ENCODE measurements at regions not wholly inside any gene's neighbourhood (a gene's known extent, or its start where the extent isn't known, plus 50 kb on each side); places are given as distances from the start of the nearest gene placed in this dataset.

GRCh38 chr10:64091897-64092296, 570.7 kb downstream of the REEP3 start:
- TF ChIP-seq, protein P1, sequence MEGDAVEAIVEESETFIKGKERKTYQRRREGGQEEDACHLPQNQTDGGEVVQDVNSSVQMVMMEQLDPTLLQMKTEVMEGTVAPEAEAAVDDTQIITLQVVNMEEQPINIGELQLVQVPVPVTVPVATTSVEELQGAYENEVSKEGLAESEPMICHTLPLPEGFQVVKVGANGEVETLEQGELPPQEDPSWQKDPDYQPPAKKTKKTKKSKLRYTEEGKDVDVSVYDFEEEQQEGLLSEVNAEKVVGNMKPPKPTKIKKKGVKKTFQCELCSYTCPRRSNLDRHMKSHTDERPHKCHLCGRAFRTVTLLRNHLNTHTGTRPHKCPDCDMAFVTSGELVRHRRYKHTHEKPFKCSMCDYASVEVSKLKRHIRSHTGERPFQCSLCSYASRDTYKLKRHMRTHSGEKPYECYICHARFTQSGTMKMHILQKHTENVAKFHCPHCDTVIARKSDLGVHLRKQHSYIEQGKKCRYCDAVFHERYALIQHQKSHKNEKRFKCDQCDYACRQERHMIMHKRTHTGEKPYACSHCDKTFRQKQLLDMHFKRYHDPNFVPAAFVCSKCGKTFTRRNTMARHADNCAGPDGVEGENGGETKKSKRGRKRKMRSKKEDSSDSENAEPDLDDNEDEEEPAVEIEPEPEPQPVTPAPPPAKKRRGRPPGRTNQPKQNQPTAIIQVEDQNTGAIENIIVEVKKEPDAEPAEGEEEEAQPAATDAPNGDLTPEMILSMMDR (IDR thresholded peaks at IDR 0.05), result no peak
- TF ChIP-seq POLR2A (IDR thresholded peaks at IDR 0.05) (no peak), POLR2AphosphoS5 (IDR thresholded peaks at IDR 0.05) (no peak)
